HG03045 (cell line): ENCODE measurements at regions not wholly inside any gene's neighbourhood (a gene's known extent, or its start where the extent isn't known, plus 50 kb on each side); places are given as distances from the start of the nearest gene placed in this dataset.
"Not testable (repeated sequence)": the region's sequence is repeated elsewhere in the genome, so short reads cannot be mapped to it uniquely, and the experiment has no call there.

Experiments used
- ATAC-seq: cut with Tn5 transposase; IDR thresholded peaks from one replicate; pipeline ENCODE4 v1.9.1; 2021; ENCODE audit warnings: mild to moderate bottlenecking, moderate library complexity; ENCODE audit not compliant: unreplicated experiment

DNA sequence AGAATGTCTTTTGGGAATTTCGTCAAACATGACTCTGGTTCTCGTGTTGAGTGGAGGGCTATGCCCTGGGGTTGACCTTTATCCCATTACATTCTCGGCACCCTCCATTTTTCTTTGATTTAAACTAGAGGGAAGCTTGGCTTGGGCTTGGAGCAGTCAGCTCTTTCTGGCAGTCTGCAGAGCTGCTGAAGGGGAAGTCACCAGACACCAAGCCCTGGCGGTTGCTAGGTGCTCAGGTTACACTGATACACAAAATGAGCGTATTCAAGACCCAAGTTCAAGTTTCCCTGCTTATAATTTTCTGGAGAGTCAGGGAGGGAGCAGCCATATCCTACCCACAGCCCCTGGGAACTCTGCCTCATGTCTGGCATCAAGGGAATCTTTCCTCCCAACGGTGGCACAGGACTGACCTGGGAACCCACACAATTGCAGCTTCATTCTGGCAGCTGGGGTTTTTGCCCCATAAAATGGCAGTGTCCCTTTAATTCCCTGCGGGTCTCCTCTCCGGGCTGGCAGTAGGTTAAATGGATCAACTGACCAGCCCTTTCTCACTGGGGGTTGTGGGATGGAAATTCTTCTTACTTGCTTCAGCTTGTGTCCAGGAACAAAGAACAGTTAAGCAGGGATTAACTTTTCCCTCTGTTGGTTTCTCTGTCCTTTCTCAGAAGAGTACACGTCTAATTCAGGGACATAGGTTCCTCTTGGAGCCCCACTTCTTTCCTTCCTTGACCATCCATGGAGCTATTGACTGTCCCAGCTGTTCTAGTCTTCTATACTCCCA, 110.0 kb upstream of the DLG1 start:
- no peak for ATAC-seq

DNA sequence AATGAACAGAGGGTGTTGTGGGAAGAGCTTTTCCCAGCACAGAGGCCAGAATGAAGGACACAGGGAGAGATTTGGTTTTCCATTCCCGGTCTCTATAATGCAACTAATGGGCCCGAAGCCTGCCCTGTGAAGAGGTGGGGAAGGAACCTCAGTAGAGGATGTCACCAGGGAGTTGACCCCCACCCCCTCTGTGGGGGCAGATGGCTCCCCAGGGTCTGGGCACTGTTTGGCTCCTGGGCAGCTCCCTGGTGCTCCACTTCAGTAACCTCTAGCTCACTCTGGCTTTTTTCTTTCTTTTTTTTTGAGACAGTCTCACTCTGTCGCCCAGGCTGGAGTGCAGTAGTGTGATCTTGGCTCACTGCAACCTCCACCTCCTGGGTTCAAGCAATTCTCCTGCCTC, 109.1 kb upstream of the DLG1 start:
- ATAC-seq: no peak

DNA sequence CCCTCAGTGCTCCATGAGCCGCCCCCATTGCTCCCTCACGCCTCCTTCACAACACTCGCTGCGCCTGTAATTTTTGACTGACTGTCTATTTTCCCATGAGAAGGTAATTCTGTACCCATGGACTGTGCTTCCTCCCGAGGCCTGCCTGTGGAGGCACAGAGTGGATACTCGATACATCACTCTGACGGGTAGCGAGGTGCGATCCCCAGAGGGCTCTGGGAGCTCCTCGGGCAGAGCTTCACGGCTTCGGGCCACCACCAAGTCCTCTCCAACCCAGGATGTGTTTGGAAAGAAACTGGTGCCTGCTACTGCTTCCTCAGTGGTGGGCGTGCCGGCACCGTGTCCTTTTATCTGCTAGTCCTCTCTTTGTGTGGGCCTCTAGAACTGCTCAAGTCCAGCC, 108.6 kb upstream of the DLG1 start:
- ATAC-seq: no peak

DNA sequence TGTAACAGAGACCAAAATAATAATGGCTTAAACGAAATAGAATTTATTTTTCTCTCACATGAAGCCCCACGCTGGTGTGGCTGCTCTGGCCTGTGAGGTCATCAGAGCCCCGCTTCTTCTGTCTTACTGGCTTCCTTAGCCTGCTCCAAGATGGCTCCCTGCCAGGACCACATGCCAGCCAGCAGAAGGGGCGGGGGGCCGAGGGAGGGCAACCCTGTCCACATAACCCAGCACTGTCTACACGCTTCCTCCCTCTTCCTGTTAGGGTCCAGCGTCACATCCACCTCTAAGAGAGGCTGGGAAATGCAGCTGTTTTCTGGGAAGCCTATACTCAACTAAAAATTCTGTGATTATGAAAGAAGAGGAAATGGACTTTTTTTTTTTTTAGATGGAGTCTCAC, 107.9 kb upstream of the DLG1 start:
- no peak for ATAC-seq

DNA sequence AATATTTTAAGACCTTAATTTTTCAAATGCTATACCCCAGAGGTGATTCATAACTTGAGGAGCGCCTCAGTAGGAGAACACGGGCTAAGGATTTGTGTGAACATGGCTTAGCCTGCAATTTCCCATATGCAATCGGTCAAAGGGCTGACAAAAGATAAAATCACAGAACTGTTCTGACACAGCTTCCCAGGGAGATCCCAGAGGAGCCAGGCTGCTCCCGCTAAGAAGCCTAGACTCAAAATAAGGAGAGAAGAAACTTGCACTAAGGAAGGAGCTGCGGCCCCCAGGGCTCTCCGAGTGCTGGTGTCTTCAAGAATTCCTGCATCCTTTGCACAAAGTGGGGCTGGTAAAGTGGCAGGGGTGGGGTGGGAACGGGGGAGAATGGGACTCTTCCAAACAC, 106.3 kb upstream of the DLG1 start:
- no peak for ATAC-seq

DNA sequence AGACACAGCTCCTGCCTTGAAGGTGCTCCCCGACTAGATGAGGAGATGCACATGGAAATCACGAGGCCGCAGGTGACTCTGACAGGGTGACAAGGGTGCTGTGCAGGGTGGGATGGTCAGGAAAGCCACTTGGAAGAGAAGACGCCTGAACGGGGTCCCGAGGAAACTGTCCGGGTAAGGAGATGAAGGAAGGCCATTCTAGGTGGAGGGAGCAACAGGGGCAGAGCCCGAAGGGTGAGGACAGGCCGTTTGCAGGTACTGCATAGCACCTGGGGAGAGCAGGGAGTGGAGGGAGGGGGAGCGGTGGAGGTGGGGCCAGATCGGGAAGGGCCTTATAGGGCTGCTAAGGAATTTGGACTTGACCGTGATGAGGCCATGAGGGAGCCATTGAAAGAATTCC, 105.6 kb upstream of the DLG1 start:
- ATAC-seq: no peak

DNA sequence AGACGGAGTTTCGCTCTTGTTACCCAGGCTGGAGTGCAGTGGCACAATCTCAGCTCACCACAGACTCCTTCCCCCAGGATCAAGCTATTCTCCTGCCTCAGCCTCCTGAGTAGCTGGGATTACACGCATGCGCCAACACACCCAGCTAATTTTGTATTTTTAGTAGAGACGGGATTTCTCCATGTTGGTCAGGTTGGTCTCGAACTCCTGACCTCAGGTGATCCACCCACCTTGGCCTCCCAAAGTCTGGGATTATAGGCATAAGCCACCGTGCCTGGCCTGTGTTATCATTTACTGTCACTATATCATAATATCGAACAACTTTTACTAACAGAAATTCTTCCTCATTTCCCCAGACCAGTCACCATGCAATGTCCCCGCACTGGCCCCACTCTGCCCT, 104.0 kb upstream of the DLG1 start:
- ATAC-seq: not testable (repeated sequence)

DNA sequence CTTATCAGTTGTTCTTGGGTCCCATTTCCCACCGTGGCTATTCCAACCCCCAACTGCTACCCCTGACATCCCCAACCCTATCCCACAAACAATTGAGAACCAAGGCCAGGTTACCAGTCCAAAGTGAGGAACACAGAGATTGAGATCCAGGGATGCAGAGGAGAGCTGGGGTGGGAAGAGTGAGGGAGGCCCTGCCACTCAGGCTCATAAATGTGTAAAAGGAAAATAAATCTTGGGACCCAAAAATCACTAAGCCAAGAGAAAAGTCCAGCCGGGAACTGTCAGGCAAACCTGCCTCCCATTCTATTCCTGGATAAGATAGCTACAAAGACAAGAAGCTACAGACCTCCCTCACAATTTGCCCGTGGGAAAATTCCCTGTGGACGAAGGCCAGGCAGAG, 101.1 kb upstream of the DLG1 start:
- no peak for ATAC-seq

DNA sequence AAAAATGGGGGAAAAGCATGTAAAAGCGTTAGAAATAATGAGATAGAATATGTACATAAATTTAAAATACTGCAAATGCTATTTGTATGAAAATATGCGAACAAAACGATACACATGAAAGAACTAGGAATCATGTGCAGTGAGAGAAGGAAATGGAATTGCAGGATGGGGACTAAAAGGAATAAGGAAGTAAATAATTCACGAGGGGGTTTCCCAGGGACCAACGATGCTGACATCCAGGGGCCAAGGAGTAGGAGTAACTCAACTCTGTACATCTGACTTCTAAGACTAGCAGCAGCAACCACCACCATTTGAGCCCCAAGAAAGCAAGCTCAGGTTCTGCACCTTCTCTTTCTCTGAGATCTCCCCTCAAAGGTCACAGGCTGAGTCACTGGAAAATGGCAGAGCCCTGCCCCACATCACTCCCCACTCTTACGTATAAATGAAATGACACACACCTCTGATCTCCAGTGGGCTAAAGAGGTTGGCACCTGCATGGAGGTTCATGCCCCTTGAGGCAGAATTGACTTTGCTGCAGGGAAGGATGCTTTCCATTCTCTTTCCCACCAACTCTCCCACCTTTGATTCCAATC, 100.0 kb upstream of the DLG1 start:
- no peak for ATAC-seq

DNA sequence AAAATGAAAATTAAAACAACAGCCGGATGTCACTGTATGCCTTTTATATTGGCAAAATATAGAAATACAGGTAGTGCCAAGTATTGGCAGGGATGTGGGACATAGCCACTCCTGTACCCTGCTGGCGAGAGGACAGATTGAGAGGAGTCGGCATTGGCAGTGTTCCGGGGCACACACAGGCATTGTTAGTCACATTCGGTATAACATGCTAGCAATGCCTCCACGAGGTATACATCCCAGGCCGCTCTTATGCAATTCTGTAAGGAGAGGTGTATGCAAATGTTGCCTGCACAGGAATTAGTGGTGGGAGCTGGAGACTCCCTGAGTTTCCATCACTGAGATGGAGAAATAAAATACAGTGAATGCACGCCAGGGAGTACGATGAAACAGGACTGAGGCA, 99.4 kb upstream of the DLG1 start:
- no peak for ATAC-seq

DNA sequence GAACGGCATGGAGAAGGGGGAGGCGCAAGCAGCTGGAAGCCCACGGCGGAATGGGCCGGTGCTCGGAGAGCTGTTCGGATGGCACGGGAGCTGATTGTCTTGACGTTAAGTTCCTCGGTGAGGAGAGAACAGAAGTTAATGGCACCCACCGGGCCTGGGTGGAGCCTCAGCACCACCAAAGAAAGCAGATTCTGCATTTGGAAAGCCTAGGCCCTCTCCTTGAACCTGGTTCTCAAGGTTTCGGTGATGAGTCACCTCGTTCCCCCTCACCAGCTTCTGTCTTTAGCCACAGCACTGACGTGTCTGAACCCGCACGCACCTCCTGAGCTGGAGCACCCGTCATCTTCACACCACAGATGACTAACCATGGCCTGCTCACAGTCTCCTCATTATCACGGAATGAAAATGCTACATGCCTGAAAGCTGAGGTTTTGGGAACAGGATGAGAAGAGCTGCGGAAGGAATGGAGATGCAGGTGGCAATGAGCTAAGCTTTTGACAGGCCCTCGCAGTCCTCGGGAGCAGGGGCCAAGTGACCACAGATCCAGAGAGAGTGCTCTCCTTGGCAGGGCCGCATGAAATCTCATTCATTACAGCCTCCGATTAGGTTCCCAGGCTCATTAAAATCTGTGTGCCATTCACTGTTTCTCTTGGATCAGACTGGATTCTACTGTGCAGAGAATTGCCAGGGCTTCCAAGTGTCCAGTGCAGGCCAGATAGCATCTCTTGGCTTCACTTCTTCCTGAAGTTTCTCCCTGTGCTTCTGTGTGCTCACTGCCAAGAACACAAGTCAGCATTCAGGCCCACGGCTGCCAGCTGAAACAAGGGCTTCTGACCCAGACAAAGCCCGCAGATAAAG, 96.3 kb upstream of the DLG1 start:
- ATAC-seq: peak; percentile 78

DNA sequence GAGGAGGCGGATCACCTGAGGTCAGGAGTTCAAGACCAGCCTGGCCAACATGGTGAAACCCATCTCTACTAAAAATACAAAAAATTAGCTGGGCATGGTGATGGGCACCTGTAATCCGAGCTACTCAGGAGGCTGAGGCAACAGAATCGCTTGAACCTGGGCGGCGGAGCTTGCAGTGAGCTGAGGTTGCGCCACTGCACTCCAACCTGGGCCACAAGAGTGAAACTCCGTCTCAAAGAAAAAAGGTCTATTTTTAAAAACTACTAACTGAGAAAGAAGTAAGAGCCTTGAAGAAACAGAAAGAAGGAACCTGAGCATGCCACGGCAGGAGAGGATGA, 95.7 kb upstream of the DLG1 start:
- not testable (repeated sequence) for ATAC-seq

DNA sequence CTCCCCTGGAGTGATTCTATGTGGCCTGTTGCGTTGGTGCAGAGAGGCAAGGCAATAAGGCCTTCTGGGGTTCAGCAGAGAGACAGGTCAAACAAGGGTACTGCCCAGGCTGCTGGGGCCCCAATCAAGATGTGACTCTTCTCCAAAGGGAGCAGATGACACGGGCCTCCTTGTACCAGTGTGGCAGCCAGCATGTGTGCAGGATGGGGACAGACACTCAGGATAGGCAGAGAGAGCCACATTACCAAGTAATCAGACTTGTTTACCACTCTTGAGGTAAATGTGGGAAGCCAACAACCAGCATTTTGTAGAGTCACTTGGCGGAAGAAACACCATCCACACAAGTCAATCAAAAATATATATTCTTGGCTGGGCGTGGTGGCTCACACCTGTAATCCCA, 95.3 kb upstream of the DLG1 start:
- ATAC-seq: no peak

DNA sequence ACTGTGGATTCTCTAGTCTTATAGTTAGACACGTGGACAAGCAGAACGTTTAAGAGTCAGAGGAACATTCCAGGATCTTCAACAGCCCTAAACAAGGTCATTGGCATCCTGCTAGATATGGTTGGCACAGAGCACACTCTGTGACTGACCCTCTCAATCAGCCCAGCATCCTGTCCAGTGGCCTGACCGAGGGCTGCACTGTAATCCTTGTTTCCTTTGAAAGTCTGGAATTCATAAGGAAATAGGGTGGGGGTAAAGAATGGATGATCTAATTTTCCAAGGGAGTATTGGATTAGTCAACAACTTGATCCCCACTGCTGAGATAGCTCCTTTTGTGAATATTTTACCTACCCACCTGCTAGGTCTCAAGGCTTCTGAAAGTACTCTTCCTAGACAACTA, 94.5 kb upstream of the DLG1 start:
- ATAC-seq: no peak

DNA sequence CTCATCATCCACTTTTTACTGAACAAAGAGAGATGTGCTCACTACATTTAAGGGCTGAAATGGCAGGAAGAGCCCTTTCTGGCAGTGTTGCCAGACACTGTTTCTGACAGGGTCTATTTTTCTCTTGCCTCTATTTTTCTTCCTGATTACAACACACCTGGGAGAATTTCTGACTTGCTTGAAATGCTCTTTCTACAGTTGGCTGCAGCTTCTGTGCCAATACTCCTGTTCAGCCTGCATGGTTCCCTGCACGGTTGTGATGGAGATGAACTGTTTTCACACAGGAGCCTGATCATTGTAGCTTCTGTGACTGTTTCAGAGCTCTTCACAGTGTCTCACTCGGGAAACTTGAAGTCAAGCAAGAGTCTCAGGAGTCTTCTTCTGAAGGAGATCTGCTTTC, 83.0 kb upstream of the DLG1 start:
- no peak for ATAC-seq

DNA sequence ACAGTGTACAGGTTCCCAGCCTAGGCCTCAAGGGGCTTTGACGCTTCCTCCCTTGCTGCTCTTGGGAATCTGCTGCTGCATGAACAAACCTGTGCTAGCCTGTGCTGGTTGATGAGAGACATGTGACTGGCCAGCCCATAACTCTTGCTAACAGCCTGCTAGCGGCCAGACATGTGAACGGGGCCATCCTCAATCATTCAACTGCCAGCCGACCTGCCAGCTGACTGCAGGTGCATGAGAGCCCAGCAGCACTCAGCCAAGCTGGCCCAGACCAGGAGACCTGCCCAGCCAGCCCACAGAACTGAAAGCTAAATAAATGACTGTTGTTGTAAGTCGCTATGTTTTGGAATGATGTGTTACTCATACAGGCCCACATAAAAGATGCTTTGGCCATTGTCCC, 82.4 kb upstream of the DLG1 start:
- ATAC-seq: no peak

DNA sequence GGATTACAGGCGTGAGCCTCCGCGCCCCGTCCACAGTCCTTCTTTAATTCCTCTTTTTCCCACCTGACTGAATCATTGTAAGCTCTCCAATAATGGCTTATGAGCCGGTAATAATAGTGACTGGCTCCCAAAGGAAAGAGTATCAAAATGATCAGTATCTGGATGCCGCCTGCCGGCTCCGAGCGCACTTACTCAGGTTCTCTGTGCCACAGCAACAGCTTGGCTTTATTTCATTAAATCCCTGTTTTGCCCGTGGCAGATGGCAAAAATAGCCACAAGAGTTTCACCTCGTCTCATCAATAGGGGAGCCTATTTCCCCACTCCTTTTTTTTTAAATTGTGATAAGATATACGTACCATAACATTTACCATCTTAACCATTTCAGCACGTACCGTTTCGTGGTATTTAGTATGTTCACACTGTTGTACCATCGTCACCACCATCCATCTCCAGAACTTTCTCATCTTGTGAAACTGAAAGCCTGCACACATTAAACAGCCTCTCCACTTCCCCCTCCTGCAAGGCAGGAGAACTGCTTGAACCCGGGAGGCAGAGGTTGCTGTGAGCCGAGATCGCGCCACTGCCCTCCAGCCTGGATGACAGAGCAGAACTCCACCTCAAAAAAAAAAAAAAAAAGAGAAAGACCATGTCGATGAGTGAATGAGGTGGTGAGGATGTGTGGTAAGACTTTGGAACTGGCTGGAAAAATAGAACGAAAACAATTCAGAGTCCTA, 80.7 kb upstream of the DLG1 start:
- no peak for ATAC-seq

DNA sequence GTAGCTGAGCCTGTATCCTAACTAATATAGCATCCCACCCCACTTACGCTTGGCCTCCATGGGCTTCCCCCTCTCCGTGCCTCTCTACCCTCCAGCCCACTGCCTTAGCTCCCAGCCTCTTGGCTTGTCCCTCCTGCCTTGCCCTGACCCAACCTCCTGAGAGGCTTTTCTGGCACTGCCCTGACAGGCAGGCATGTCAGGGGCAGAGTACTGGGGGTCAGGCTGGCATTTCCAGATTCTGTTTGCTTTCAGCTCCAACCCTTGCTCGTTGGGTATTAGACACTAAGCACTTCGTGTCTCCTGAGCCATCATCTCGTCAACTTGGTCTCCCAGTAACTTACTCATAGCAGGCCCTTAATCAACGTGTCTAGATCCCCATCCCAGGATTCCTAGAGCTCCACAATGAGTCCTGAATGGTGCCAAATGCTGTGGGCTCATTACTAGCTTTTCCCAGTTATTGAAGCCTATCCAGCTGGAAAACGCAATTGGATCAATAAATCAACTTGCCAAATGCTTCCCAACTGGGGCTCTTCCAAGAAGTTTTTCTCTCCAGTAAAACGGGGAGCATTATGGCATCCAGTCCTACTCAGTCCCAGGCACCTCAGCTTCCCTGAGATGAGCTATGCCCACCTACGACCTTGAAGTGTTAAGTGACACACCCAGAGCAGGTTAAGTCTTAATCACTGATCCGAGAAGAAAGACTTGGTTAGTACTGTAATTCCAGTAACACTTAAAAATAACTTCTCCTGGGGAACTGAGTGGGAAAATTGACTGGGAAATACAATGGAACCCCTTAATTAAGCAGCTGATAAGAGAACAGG, 78.5 kb upstream of the DLG1 start:
- ATAC-seq: no peak

DNA sequence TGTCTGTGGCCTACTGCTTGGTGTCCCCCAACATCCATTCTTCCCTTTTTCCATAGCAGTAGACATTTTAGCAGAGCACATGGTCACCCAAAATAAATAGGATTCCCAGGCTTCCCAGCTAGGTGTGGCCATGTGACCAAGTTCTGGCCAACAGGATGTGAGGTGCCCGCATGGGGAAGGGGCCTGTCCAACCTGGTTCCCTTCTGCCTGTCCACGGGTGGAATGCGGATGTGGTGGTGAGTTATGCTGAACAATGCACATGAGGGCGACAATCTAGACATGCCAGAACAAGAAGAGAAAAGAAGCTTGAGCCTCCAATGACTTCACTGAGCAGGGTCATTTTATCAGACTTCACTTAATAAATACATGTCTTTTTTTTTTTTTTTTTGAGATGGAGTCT, 77.6 kb upstream of the DLG1 start:
- no peak for ATAC-seq

DNA sequence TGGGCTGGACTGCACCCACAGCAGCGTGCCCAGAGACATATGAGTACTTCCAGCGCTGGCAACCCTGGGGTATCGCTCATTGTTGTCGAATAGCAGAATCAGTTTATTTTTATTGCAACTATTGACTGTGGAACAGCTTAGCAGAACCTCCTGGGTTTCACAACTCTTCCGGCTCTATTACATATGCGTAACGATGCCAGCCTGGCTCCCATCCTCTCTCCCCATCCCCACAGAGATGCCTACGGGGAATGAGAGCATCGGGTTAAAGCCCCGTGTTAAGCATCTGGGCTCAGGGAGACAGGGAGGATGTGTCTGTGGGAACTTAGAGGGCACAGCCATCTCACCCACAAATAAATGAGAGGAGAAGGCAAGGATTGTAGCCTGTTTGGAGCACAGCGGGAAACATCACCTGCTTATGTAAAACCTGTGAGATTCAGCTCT, 76.6 kb upstream of the DLG1 start:
- no peak for ATAC-seq

DNA sequence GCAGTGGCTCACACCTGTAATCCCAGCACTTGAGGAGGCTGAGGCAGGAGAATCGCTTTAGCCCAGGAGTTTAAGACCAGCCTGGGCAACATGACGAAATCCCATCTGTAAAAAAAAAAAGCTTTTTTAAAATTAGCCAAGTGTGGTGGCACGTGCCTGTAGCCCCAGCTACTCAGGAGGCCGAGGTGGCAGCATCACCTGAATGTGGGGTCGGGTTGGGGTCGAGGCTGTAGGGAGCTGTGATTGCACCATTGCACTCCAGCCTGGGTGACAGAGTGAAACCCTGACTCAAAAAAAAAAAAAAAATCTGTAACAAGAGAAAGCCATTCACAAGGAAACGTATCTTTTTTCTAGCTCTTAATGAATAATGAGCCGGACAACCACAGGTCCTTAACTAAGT, 74.7 kb upstream of the DLG1 start:
- ATAC-seq: no peak
